Suprapubic skin (tissue), 4 donors: ENCODE measurements at regions not wholly inside any gene's neighbourhood (a gene's known extent, or its start where the extent isn't known, plus 50 kb on each side); places are given as distances from the start of the nearest gene placed in this dataset.

Experiments used
- EP300 ChIP-seq: sonication (generic); formaldehyde crosslinking; IDR thresholded peaks from one replicate; pipeline ENCODE4 v1.6.1; 2017; ENCODE audit warnings: antibody characterized with exemption
- POLR2A ChIP-seq, 2 donors: fragments of 450-650 bp; IDR thresholded peaks; one replicate each; pipeline ENCODE4 v1.6.1; 2017; ENCODE audit warnings: antibody characterized with exemption in 2 of 2, mild to moderate bottlenecking in 2 of 2, moderate library complexity in 2 of 2
- POLR2AphosphoS5 ChIP-seq, 3 donors: sonication (generic); formaldehyde crosslinking; IDR thresholded peaks; one replicate each; pipeline ENCODE4 v1.6.1; 2017; ENCODE audit warnings: antibody characterized with exemption in 3 of 3
- TF ChIP-seq, protein P1 (sequence below), 2 donors: fragments of 200-600 bp in 1 of 2; fragments of 450-650 bp in 1 of 2; sonication (generic) in 1 of 2; IDR thresholded peaks; one replicate each; pipeline ENCODE4 v1.5.1; 2016 to 2019; ENCODE audit warnings: antibody characterized with exemption in 2 of 2, mild to moderate bottlenecking in 1 of 2, moderate library complexity in 1 of 2

DNA sequence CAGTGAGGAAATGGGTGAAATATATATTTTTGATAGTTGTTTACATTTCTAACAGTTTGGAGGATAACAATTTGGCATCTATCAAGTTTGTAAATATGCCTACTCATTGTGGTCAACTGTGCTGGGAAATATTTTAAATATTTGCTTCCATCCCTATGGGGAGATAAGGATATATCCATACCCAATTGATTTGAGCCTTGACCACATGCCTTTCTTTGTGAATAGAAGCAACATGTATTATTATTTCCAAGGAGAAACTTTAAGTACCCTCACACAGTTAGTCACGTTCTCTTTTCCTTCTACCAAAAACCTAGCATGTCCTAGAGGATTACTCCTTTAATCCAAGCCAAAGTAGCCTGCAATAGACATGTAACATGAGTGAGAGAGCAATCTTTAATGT is 245.4 kb upstream of the CBLB start:
- TF ChIP-seq, protein P1, sequence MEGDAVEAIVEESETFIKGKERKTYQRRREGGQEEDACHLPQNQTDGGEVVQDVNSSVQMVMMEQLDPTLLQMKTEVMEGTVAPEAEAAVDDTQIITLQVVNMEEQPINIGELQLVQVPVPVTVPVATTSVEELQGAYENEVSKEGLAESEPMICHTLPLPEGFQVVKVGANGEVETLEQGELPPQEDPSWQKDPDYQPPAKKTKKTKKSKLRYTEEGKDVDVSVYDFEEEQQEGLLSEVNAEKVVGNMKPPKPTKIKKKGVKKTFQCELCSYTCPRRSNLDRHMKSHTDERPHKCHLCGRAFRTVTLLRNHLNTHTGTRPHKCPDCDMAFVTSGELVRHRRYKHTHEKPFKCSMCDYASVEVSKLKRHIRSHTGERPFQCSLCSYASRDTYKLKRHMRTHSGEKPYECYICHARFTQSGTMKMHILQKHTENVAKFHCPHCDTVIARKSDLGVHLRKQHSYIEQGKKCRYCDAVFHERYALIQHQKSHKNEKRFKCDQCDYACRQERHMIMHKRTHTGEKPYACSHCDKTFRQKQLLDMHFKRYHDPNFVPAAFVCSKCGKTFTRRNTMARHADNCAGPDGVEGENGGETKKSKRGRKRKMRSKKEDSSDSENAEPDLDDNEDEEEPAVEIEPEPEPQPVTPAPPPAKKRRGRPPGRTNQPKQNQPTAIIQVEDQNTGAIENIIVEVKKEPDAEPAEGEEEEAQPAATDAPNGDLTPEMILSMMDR (IDR thresholded peaks at IDR 0.05), result no peak
- TF ChIP-seq POLR2AphosphoS5 (IDR thresholded peaks at IDR 0.05) (no peak), POLR2A (IDR thresholded peaks at IDR 0.05) (no peak), EP300 (no peak)
